Stomach smooth muscle (tissue), 2 donors: ENCODE measurements at regions not wholly inside any gene's neighbourhood (a gene's known extent, or its start where the extent isn't known, plus 50 kb on each side); places are given as distances from the start of the nearest gene placed in this dataset.

Experiments used
- H3K27ac ChIP-seq: one replicate; pipeline ENCODE4 v1.7.0; 2013; ENCODE audit warnings: mild to moderate bottlenecking, low read length, inconsistent platforms
- H3K27me3 ChIP-seq, 2 donors: one replicate each; pipeline ENCODE4 v1.7.0; 2013; ENCODE audit warnings: low read length in 2 of 2; ENCODE audit not compliant: insufficient read depth in 2 of 2, control insufficient read depth in 1 of 2
- H3K36me3 ChIP-seq, 2 donors: one replicate each; pipeline ENCODE4 v1.7.0; 2013; ENCODE audit warnings: low read length in 2 of 2; ENCODE audit not compliant: control insufficient read depth in 2 of 2, insufficient read depth in 2 of 2
- H3K4me1 ChIP-seq: one replicate; pipeline ENCODE4 v1.7.0; 2013; ENCODE audit warnings: low read length; ENCODE audit not compliant: control insufficient read depth, insufficient read depth
- H3K4me3 ChIP-seq, 2 donors: one replicate each; pipeline ENCODE4 v1.7.0; 2013; ENCODE audit warnings: low read length in 2 of 2
- H3K9ac ChIP-seq, 2 donors: one replicate each; pipeline ENCODE4 v1.7.0; 2013; ENCODE audit warnings: low read length in 2 of 2, mild to moderate bottlenecking in 1 of 2
- H3K9me3 ChIP-seq, 2 donors: one replicate each; pipeline ENCODE4 v1.7.0; 2013; ENCODE audit warnings: low read length in 2 of 2; ENCODE audit not compliant: control insufficient read depth in 2 of 2
- donor health status: healthy.
- donor health status: Pancreatic carcinoma.

GRCh38 chr2:217629347-217629746, 373.4 kb downstream of the TNS1 start:
- no peak overlapping the region for H3K4me3 ChIP-seq
- no peaks in the 10 kb centered on the region for H3K9me3 ChIP-seq
- no peaks in the 10 kb centered on the region for H3K27me3 ChIP-seq
- H3K36me3 ChIP-seq: no peaks in the 10 kb centered on the region
- H3K27ac ChIP-seq: no peak overlapping the region
- peaks cover 35% of the 10 kb centered on the region for H3K4me1 ChIP-seq
- H3K9ac ChIP-seq: no peak overlapping the region

GRCh38 chr2:217628061-217628460, 374.7 kb downstream of the TNS1 start:
- Histone ChIP-seq H3K4me1 (peaks cover 37% of the 10 kb centered on the region), H3K9me3 (no peaks in the 10 kb centered on the region), H3K27me3 (no peaks in the 10 kb centered on the region), H3K9ac (no peak overlapping the region), H3K4me3 (no peak overlapping the region), H3K27ac (peak overlapping the region; percentile 62), H3K36me3 (no peaks in the 10 kb centered on the region)

GRCh38 chr2:217626926-217627325, 375.9 kb downstream of the TNS1 start:
- H3K9ac ChIP-seq: no peak overlapping the region
- no peak overlapping the region for H3K4me3 ChIP-seq
- H3K9me3 ChIP-seq: no peaks in the 10 kb centered on the region
- H3K27me3 ChIP-seq: no peaks in the 10 kb centered on the region
- no peaks in the 10 kb centered on the region for H3K36me3 ChIP-seq
- no peak overlapping the region for H3K27ac ChIP-seq
- H3K4me1 ChIP-seq: peaks cover 44% of the 10 kb centered on the region

GRCh38 chr2:217625557-217626169, 377.1 kb downstream of the TNS1 start:
- Histone ChIP-seq H3K36me3 (no peaks in the 10 kb centered on the region), H3K27ac (peak overlapping the region; percentile 46), H3K9ac (no peak overlapping the region), H3K4me1 (peaks cover 39% of the 10 kb centered on the region), H3K4me3 (no peak overlapping the region), H3K9me3 (no peaks in the 10 kb centered on the region), H3K27me3 (no peaks in the 10 kb centered on the region)

- H3K36me3 ChIP-seq: no peaks in the 10 kb centered on the region
- no peak overlapping the region for H3K4me3 ChIP-seq
- H3K27me3 ChIP-seq: no peaks in the 10 kb centered on the region
- H3K9ac ChIP-seq: no peak overlapping the region
- peaks cover 33% of the 10 kb centered on the region for H3K4me1 ChIP-seq
- no peaks in the 10 kb centered on the region for H3K9me3 ChIP-seq
- peak overlapping the region; percentile 77 for H3K27ac ChIP-seq
These were observed 379.4 kb downstream of the TNS1 start for GRCh38 chr2:217623281-217623912.

- Histone ChIP-seq H3K4me1 (peaks cover 28% of the 10 kb centered on the region), H3K27ac (peak overlapping the region; percentile 77), H3K9me3 (no peaks in the 10 kb centered on the region), H3K9ac (no peak overlapping the region), H3K27me3 (no peaks in the 10 kb centered on the region), H3K36me3 (no peaks in the 10 kb centered on the region), H3K4me3 (peak overlapping the region in 1 of 2 donors; percentile 40)
These were observed 380.4 kb downstream of the TNS1 start for GRCh38 chr2:217622205-217623060.

- Histone ChIP-seq H3K9ac (no peak overlapping the region), H3K4me1 (peaks cover 29% of the 10 kb centered on the region), H3K27me3 (no peaks in the 10 kb centered on the region), H3K4me3 (peak overlapping the region in 1 of 2 donors; percentile 7), H3K9me3 (no peaks in the 10 kb centered on the region), H3K27ac (peak overlapping the region; percentile 77), H3K36me3 (no peaks in the 10 kb centered on the region)
These were observed 381.4 kb downstream of the TNS1 start for GRCh38 chr2:217621391-217621801.

GRCh38 chr2:217618744-217619143, 384.1 kb downstream of the TNS1 start:
- Histone ChIP-seq H3K36me3 (no peaks in the 10 kb centered on the region), H3K27ac (no peak overlapping the region), H3K9ac (no peak overlapping the region), H3K9me3 (no peaks in the 10 kb centered on the region), H3K4me3 (no peak overlapping the region), H3K27me3 (no peaks in the 10 kb centered on the region), H3K4me1 (peaks cover 23% of the 10 kb centered on the region)

- no peak overlapping the region for H3K4me3 ChIP-seq
- H3K27ac ChIP-seq: no peak overlapping the region
- H3K27me3 ChIP-seq: no peaks in the 10 kb centered on the region
- H3K4me1 ChIP-seq: peaks cover 17% of the 10 kb centered on the region
- H3K9me3 ChIP-seq: no peaks in the 10 kb centered on the region
- H3K9ac ChIP-seq: no peak overlapping the region
- no peaks in the 10 kb centered on the region for H3K36me3 ChIP-seq
These were observed 385.2 kb downstream of the TNS1 start for GRCh38 chr2:217617616-217618022.

GRCh38 chr2:217616936-217617335, 385.9 kb downstream of the TNS1 start:
- no peak overlapping the region for H3K4me3 ChIP-seq
- H3K9ac ChIP-seq: no peak overlapping the region
- peaks cover 10% of the 10 kb centered on the region for H3K4me1 ChIP-seq
- H3K36me3 ChIP-seq: no peaks in the 10 kb centered on the region
- H3K27ac ChIP-seq: no peak overlapping the region
- no peaks in the 10 kb centered on the region for H3K27me3 ChIP-seq
- H3K9me3 ChIP-seq: no peaks in the 10 kb centered on the region
